ENCODE measurements at regions not wholly inside any gene's neighbourhood (a gene's known extent, or its start where the extent isn't known, plus 50 kb on each side); places are given as distances from the start of the nearest gene placed in this dataset.

DNA sequence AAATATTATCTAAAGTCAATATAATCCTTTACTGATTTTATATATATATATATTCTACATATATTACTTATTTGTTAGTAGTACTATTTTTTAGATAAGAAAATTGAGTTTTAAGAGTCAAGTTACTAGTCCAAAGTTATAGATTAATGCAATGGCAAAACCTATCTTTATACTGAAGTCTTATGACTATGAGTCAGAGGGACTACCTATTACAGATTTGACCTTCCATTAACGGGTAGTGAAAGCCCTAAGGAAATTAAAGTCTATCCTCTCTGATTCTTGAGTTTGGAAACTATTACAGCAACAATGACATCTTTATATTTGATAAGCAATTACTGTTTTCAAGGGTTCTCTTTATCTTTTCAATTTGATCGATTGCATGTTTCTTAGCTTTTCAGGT, 315.8 kb downstream of the CASP12 start:
- DNase-seq = no peak

GRCh38 chr11:104581246-104581980, 316.8 kb downstream of the CASP12 start:
- DNase-seq = no peak

- DNase-seq = no peak
Observed at GRCh38 chr11:104573441-104573990, 324.7 kb downstream of the CASP12 start.

- no peak for DNase-seq
Observed at GRCh38 chr11:104572279-104572678, 326.0 kb downstream of the CASP12 start.

GRCh38 chr11:104570078-104570701, 328.1 kb downstream of the CASP12 start:
- no peak for DNase-seq

DNA sequence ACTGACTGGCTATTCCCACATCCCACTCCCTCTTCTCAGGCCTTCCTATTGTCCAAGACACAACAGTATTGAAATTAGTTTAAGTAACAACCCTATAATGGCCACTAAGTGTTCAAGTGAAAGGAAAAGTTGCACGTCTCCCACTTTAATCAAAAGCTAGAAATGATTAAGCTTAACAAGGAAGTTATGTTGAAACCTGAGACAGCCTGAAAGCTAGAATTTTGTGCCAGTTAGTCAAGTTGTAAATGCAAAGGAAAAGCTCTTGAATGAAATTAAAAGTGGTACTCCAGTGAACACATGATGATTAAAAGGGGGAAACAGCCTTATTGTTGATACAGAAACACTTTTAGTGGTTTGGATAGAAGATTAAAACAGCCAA, 332.7 kb downstream of the CASP12 start:
- no peak for DNase-seq

DNA sequence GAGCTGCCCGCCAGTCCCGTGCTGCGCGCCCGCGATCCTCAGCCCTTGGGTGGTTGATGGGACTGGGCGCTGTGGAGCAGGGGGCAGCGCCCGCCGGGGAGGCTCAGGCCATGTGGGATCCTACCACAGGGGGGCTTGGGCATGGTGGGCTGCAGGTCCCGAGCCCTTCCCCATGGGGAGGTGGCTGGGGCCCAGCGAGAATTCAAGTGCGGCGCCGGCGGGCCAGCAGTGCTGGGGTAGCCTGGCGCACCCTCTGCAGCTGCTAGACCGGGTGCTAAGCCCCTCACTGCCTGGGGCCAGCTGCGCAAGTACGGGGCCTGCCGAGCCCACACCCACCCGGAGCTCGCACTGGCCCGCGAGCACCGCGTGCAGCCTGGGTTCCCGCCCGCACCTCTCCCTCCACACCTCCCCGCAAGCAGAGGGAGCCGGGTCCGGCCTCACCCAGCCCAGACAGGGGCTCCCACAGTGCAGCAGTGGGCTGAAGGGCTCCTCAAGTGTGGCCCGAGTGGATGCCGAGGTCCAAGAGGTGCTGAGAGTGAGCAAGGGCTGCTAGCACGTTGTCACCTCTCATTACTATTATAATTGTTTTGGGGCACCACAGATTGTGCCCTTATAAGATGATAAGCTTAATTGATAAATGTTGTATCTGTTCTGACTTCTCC, 333.2 kb downstream of the CASP12 start:
- no peak for DNase-seq

DNA sequence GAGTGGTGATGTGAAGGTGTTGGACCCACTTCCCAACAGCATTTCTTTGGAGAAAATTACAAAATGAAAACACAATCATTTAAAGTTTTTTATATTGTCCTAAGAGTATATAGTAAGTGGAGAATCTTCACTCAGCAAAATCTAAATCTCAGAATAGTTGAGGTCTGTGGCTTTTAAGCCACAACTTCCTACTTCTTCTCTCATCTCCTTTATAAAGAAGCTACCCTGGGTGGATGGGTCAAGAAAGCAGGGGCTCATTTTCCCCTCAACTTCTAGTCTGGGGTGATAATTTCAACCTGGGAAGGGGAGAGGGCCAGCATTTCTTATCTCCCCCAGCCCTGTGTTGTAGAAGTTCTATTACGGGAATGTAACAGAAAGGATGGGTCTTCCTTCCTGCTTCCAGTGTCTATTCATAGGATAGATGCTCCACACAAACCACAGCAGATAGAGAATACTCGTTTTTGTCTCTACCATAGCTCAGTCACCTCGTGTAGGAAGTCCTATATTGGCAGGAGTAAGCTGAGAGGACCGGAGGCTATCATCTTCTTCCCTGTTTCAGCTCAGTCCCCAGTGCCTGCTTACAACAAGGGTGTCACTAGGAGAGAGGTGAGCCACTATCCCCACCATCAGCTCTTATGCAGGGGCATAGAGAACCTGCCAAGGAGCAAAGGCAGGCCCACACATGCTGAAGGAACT, 341.5 kb downstream of the CASP12 start:
- no peak for DNase-seq

DNA sequence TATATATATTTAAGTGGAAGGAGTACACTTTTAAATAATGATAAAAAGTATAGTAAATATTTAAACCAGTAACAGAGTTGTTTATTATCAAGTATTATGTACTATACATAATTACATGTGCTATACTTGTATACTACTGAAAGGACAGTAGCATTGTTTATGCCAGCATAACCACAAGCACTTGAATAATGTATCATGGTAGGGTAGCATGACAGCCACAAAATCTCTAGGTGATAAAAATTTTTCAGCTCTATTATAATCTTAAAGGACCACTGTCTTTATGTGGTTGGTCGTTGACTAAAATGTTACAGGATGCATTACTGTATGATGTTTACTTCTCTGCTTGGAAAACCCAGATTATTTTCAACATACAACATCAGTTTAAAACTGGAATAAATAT, 349.2 kb downstream of the CASP12 start:
- DNase-seq = no peak

GRCh38 chr11:104547996-104548661, 350.1 kb downstream of the CASP12 start:
- no peak for DNase-seq

DNA sequence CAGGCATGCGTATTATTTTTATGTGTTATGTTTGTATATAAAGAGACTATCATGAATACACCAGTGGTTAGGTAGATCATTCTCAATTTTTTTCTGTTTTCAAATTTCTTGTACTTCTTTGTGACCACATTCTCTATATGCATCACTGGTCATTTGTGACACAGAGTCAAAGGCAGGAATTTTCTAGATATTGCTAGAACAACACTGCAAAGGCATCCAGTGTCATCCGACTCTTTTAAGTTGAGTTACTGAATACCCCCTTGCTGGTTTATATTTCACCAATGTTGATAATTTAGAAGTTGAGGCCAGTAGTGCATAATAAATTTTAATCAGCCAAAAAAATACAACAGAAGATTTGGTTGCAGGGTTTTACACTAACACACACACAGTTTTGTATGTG, 351.8 kb downstream of the CASP12 start:
- no peak for DNase-seq

GRCh38 chr11:104541701-104542100, 356.6 kb downstream of the CASP12 start:
- no peak for DNase-seq

GRCh38 chr11:104538313-104538712, 359.9 kb downstream of the CASP12 start:
- no peak for DNase-seq

DNA sequence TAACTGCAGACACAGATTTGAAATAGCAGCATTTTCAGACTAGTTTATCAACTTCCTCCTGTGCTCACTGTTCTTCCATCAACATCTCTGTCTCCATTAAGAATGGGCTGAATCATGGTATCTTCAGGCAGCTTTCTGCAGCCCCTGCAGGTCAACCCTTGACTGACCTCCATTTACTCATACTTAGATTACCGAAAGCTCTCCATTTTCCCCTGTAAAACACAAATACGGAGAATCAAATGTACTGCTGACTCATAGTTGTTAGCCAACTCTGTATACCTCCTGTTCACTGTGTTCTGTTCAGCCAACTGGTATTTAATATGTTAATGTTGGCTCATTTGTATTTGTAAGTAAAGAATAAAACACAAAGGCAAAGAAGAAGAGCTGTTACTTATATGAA, 364.0 kb downstream of the CASP12 start:
- DNase-seq = no peak

DNA sequence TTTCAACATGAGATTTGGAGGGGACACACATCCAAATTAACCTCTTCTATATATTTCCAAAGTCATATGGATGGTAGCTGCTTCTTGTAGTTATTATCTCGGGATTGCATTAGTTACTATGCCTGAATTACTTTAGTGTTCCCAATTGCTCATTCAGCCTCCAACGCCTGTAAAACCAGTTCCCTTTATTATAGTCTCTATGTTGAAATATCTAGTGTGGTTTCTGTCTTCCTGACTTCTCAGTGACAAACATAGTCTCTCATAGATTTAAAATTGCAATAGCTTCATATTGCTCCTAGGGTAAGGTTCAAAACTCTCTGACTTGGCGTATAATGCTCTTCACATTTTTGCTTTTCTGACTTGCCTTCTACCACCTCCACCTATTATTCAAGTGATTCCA, 366.4 kb downstream of the CASP12 start:
- no peak for DNase-seq

- DNase-seq = no peak
Observed at GRCh38 chr11:104531075-104531474, 367.1 kb upstream of the PDGFD start.

DNA sequence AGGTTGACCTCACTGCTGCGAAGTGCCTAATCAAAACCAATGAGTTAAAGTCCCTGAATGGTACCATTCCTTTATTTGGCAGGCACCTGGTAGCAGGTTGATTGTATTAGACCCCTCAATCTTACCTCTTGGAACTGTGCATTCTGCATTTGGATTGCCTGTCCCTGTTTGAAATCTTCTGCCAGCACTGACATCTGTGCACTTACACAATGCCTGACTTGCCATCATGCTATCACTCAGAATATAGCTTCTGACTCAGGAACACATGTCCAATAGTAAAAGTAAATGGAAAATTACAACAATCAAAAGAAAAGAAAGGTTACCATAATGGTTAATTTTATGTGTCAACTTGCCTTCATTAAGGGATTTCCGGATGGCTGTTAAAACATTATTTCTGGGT, 366.0 kb upstream of the PDGFD start:
- DNase-seq = no peak

GRCh38 chr11:104529213-104529612, 365.3 kb upstream of the PDGFD start:
- DNase-seq = no peak

DNA sequence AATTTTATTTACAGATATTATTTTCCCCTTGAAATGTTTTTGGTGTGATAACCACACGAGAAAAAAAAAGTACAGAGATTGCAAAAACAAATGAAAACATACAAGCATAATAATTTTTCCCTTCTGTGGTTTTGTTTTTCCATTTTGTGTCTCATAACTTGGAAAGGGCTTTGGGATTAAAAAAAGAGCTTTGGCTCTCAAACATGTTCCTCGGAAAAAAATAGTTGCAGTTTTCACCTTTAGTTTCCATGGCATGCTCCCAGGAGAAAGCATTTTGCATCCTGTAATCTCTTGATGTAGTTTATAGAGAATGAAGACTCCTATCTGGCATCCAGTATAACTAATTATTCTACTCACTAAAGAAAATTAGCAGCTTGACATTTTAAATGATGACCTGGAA, 362.1 kb upstream of the PDGFD start:
- no peak for DNase-seq

- no peak for DNase-seq
Observed at GRCh38 chr11:104525416-104525815, 361.5 kb upstream of the PDGFD start.

DNA sequence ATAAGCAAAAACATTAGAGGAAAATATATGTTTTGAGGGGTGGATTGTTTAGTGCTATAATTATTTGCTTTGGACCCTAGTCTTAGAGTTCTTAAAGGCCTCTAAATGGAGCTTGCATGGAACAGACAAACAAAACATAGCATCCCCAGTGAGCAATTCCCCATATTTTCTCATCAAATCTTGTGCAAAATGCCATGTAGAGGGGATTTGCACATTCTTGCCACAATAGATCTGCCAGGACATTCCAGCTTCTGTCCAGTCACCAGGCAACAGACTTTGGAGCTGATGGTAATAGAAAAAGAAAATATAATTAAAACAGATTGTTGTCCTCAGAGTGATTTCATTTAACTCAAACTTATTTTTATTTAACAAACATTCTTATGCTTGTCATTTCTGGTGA, 360.3 kb upstream of the PDGFD start:
- no peak for DNase-seq

GRCh38 chr11:104523611-104524010, 359.7 kb upstream of the PDGFD start:
- DNase-seq = no peak

- no peak for DNase-seq
Observed at GRCh38 chr11:104522650-104523049, 358.7 kb upstream of the PDGFD start.

Data from hippocampal formation (tissue), 2 donors.